Spleen (tissue), 7 donors: ENCODE measurements at regions not wholly inside any gene's neighbourhood (a gene's known extent, or its start where the extent isn't known, plus 50 kb on each side); places are given as distances from the start of the nearest gene placed in this dataset.

Experiments
- POLR2A ChIP-seq, 3 donors: fragments of 450-650 bp; IDR thresholded peaks; one replicate each; pipeline ENCODE4 v1.5.1; 2017; ENCODE audit warnings: antibody characterized with exemption in 3 of 3, mild to moderate bottlenecking in 1 of 3
- POLR2AphosphoS5 ChIP-seq, 3 donors: sonication (generic); formaldehyde crosslinking; IDR thresholded peaks; one replicate each; pipeline ENCODE4 v1.5.1; 2017; ENCODE audit warnings: antibody characterized with exemption in 3 of 3
- TF ChIP-seq, protein P1 (sequence below), 11 experiments: fragments of 200-600 bp in 7 of 11; fragments of 450-650 bp in 4 of 11; sonication (generic) in 4 of 11; IDR thresholded peaks in 8 of 11; conservative IDR thresholded peaks in 3 of 11; 1 replicate in 7 of 11; 2 replicates in 4 of 11; pipeline versions ENCODE4 v1.4.0 to v1.8.0; 2016 to 2021; ENCODE audit warnings: antibody characterized with exemption in 11 of 11, inconsistent platforms in 4 of 11, mild to moderate bottlenecking in 1 of 11
- donor health status: DM: no; HTN: no; CAD: no; lungs with moderate emphysema.
- donor health status: DM: no; HTN: no; CAD: no.
- donor health status: DM: no; HTN: no; CAD: no.

- TF ChIP-seq, protein P1, sequence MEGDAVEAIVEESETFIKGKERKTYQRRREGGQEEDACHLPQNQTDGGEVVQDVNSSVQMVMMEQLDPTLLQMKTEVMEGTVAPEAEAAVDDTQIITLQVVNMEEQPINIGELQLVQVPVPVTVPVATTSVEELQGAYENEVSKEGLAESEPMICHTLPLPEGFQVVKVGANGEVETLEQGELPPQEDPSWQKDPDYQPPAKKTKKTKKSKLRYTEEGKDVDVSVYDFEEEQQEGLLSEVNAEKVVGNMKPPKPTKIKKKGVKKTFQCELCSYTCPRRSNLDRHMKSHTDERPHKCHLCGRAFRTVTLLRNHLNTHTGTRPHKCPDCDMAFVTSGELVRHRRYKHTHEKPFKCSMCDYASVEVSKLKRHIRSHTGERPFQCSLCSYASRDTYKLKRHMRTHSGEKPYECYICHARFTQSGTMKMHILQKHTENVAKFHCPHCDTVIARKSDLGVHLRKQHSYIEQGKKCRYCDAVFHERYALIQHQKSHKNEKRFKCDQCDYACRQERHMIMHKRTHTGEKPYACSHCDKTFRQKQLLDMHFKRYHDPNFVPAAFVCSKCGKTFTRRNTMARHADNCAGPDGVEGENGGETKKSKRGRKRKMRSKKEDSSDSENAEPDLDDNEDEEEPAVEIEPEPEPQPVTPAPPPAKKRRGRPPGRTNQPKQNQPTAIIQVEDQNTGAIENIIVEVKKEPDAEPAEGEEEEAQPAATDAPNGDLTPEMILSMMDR (IDR thresholded peaks at IDR 0.05 in 8 of 11, conservative IDR thresholded peaks at IDR 0.05 in 3 of 11) = no peak
- no peak for TF ChIP-seq POLR2AphosphoS5 (IDR thresholded peaks at IDR 0.05)
- TF ChIP-seq POLR2A (IDR thresholded peaks at IDR 0.05) = no peak
Observed at GRCh38 chr6:19663479-19663878, 173.7 kb upstream of the ID4 start.
